ENCODE measurements at regions not wholly inside any gene's neighbourhood (a gene's known extent, or its start where the extent isn't known, plus 50 kb on each side); places are given as distances from the start of the nearest gene placed in this dataset.

- TF ChIP-seq CTCF (conservative IDR thresholded peaks at IDR 0.05; ENCODE audit: low read depth, low read length), result no peak
- DNase-seq (ENCODE audit: low read depth), result peak; percentile 89
- H3K4me3 ChIP-seq (ENCODE audit: low read length), result no peak overlapping the region
Observed at GRCh38 chr5:121533814-121534213, 317.9 kb upstream of the FTMT start.

GRCh38 chr5:121550989-121551388, 300.7 kb upstream of the FTMT start:
- no peak for DNase-seq (ENCODE audit: low read depth)
- no peak overlapping the region for H3K4me3 ChIP-seq (ENCODE audit: low read length)
- TF ChIP-seq CTCF (conservative IDR thresholded peaks at IDR 0.05; ENCODE audit: low read depth, low read length), result no peak

- no peak overlapping the region for H3K4me3 ChIP-seq (ENCODE audit: low read length)
- no peak for DNase-seq (ENCODE audit: low read depth)
- no peak for TF ChIP-seq CTCF (conservative IDR thresholded peaks at IDR 0.05; ENCODE audit: low read depth, low read length)
Observed at GRCh38 chr5:121559832-121560231, 291.9 kb upstream of the FTMT start.

- H3K4me3 ChIP-seq (ENCODE audit: low read length), result no peak overlapping the region
- no peak for DNase-seq (ENCODE audit: low read depth)
- no peak for TF ChIP-seq CTCF (conservative IDR thresholded peaks at IDR 0.05; ENCODE audit: low read depth, low read length)
Observed at GRCh38 chr5:121572061-121572460, 279.6 kb upstream of the FTMT start.

DNA sequence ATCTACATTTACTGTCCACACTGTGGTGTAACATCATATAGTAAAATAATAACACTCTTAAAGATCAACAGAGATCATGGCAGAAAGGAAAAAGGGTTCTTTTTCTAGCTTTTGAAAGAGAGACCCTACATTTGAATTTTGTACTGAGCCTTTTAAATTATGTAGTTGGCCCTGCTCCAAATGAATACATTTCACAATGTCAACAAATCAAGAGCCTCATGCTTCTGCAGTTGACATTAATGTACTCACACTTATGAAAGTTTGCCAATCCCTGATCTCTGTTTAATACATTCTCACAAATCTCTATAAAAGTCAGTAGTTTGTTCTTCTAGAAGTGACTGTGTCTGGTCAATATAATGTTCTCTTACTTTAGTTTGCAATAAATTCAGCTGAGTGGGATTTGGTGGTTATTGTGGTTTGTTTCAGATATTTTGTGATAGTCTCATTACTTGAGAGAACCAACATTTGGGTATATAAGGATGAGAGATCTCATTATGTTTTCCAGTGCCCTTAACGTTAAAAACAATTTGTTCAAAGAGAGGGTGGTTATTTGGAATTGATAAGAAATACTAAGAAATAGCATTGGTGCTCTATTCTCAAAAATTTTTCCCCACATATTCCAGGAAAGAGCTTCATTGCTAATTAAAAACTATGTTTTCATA, 277.8 kb upstream of the FTMT start:
- no peak for DNase-seq (ENCODE audit: low read depth)
- TF ChIP-seq CTCF (conservative IDR thresholded peaks at IDR 0.05; ENCODE audit: low read depth, low read length), result no peak
- no peak overlapping the region for H3K4me3 ChIP-seq (ENCODE audit: low read length)

DNA sequence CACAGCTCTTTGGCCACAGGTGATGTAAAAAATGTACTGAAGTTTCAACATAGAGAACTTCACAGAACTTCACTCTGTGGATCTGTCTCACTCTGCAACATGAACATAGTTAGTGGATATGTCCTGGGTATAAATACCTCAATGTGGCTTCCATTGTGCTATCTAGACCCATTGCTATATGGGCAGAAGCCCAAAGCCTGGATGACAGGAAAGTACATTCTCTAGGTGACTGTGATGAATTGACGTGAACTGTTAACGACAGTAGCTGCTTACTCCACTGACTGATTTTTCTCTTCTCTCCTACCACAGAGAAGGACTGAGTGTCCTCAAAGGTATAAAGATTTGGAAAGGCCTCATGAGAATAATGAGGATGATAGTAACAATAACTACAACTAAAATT, 270.1 kb upstream of the FTMT start:
- TF ChIP-seq CTCF (conservative IDR thresholded peaks at IDR 0.05; ENCODE audit: low read depth, low read length), result no peak

DNA sequence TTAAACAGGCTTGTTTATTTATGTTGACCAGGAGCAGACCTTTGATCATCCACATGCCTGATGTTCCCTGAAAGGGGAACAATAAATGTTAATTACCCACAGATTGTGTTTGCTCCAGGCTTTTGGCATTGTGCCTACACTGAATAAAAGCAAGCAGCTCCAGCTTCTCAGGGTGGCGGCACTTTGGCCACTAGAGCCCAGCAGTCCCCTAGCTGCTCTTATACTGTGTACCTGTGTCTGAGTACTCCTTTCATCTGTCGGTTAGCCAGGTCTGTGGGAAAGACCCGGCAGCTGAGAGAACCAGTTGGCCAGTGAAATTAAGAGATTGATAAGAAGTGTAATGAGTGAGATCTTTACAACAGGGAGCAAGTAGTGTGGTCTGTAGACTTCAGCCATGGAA, 254.8 kb upstream of the FTMT start:
- H3K4me3 ChIP-seq (ENCODE audit: low read length), result no peak overlapping the region
- DNase-seq (ENCODE audit: low read depth), result no peak
- TF ChIP-seq CTCF (conservative IDR thresholded peaks at IDR 0.05; ENCODE audit: low read depth, low read length), result no peak

More for the DNA sequence above, 270.1 kb upstream of the FTMT start:
- no peak overlapping the region for H3K4me3 ChIP-seq (ENCODE audit: low read length)
- DNase-seq (ENCODE audit: low read depth), result no peak
